GM12878 (cell line): ENCODE measurements at regions not wholly inside any gene's neighbourhood (a gene's known extent, or its start where the extent isn't known, plus 50 kb on each side); places are given as distances from the start of the nearest gene placed in this dataset.

Source experiments
- ATAC-seq: fragments of 200-7000 bp; cut with Tn5 transposase; 3 replicates; pipeline ENCODE4 v1.9.1; 2020; ENCODE audit warnings: mild to moderate bottlenecking, moderate library complexity
- BruUV-seq: library from RNA; stranded (reverse); fragments of 400-500 nt; replicated peaks from 2 replicates; lab custom pipeline; 2021; lab: Mats Ljungman, UMichigan
- CTCF ChIA-PET: fragments of 300-600 bp; sonication (Branson Sonifier 250); formaldehyde crosslinking; extraction: SDS; loops from one replicate; lab custom pipeline; 2021; ENCODE audit warnings: inconsistent platforms; lab: Yijun Ruan, JAX
- POLR2A ChIA-PET: fragments of 350-600 bp; formaldehyde crosslinking; extraction: SDS; loops from one replicate; lab custom pipeline; 2021; ENCODE audit warnings: inconsistent platforms; lab: Charles Lee
- RAD21 ChIA-PET: fragments of 300-600 bp; sonication (Branson Sonifier 250); formaldehyde crosslinking; loops from one replicate; lab custom pipeline; 2023; ENCODE audit warnings: antibody characterized with exemption; ENCODE audit not compliant: unreplicated experiment; lab: Charles Lee
- SMC1A ChIA-PET: fragments of 300-600 bp; sonication (Branson Sonifier 250); formaldehyde crosslinking; loops from one replicate; lab custom pipeline; 2023; ENCODE audit not compliant: unreplicated experiment, uncharacterized antibody; lab: Charles Lee
- DNase-seq: peaks from one replicate; pipeline ENCODE4 v3.0.0-alpha.2; 2011; ENCODE audit warnings: low read depth, low spot score
- FAIRE-seq: peaks from 3 replicates; lab custom pipeline; 2011; peaks lifted over from hg19 to GRCh38; lab: Jason Lieb, UNC
- H2AFZ ChIP-seq: 2 replicates; pipeline ENCODE4 v1.6.0; 2011; ENCODE audit warnings: low read depth, low read length, control low read depth; ENCODE audit not compliant: control insufficient read depth
- H3K27ac ChIP-seq: 2 replicates; pipeline ENCODE4 v1.5.1; 2011; ENCODE audit warnings: control low read depth; ENCODE audit not compliant: control insufficient read depth, insufficient read depth
- H3K27me3 ChIP-seq, 2 experiments: replicated peaks in 1 of 2; 2 replicates each; pipeline versions ENCODE4 v1.6.0 to v1.6.1; 2011; ENCODE audit warnings: low read length in 1 of 2; ENCODE audit not compliant: control insufficient read depth in 2 of 2, insufficient read depth in 2 of 2
- H3K36me3 ChIP-seq, 2 experiments: 2 replicates each; pipeline ENCODE4 v1.5.1; 2011; ENCODE audit warnings: low read length in 1 of 2; ENCODE audit not compliant: control insufficient read depth in 2 of 2, insufficient read depth in 2 of 2
- H3K4me1 ChIP-seq: 2 replicates; pipeline ENCODE4 v1.6.1; 2011; ENCODE audit warnings: mild to moderate bottlenecking, low read length, moderate library complexity, mixed read lengths; ENCODE audit not compliant: control insufficient read depth, insufficient read depth
- H3K4me2 ChIP-seq: 2 replicates; pipeline ENCODE4 v1.6.0; 2011; ENCODE audit warnings: control low read depth; ENCODE audit not compliant: control insufficient read depth, insufficient read depth
- H3K4me3 ChIP-seq: fragments of 200-600 bp; sonication (generic); 2 replicates; pipeline ENCODE4 v1.5.1; 2016
- H3K79me2 ChIP-seq: 2 replicates; pipeline ENCODE4 v1.6.0; 2011; ENCODE audit warnings: low read length; ENCODE audit not compliant: control insufficient read depth, insufficient read depth
- H3K9ac ChIP-seq: 2 replicates; pipeline ENCODE4 v1.8.0; 2011; ENCODE audit warnings: low read length, control low read depth, mixed read lengths; ENCODE audit not compliant: control insufficient read depth, insufficient read depth
- H3K9me3 ChIP-seq: replicated peaks from 3 replicates; pipeline ENCODE4 v1.5.1; 2011; ENCODE audit warnings: mild to moderate bottlenecking, low read length; ENCODE audit not compliant: control insufficient read depth, insufficient read depth
- H4K20me1 ChIP-seq: 2 replicates; pipeline ENCODE4 v1.6.0; 2011; ENCODE audit not compliant: control insufficient read depth, insufficient read depth
- FOXK2 ChIP-seq: fragments of 450-650 bp; IDR thresholded peaks from 2 replicates; pipeline ENCODE4 v1.6.1; 2017; ENCODE audit warnings: mild to moderate bottlenecking, moderate library complexity
- IKZF2 ChIP-seq, 2 experiments: fragments of 450-650 bp; IDR thresholded peaks; 2 replicates each; pipeline ENCODE4 v1.6.1; 2017; ENCODE audit warnings: mild to moderate bottlenecking in 2 of 2, moderate library complexity in 2 of 2
- NFYA ChIP-seq: IDR thresholded peaks from 2 replicates; pipeline ENCODE4 v1.6.1; 2011; ENCODE audit warnings: low read depth, mild to moderate bottlenecking, low read length, improper control_type of control experiment, borderline replicate concordance
- SMC3 ChIP-seq: IDR thresholded peaks from 2 replicates; pipeline ENCODE4 v1.6.1; 2011; ENCODE audit warnings: low read length, improper control_type of control experiment, borderline replicate concordance
- TAF1 ChIP-seq: IDR thresholded peaks from 2 replicates; pipeline ENCODE4 v1.6.1; 2011; ENCODE audit warnings: mild to moderate bottlenecking, low read depth, low read length, borderline replicate concordance
- ZNF622 ChIP-seq: fragments of 450-650 bp; IDR thresholded peaks from 2 replicates; pipeline ENCODE4 v1.6.1; 2017; ENCODE audit warnings: mild to moderate bottlenecking, inconsistent platforms
- WGBS: methylation state at CpG from one replicate; pipeline ENCODE4 v1.1.6; 2016; ENCODE audit warnings: low lambda C conversion rate; ENCODE audit not compliant: insufficient replicate concordance, insufficient coverage; ENCODE audit errors: missing lambda C conversion rate; 5-methylcytosine and 5-hydroxymethylcytosine counted together
- in situ Hi-C: fragments of 300-500 bp; cut with MboI; formaldehyde crosslinking; loops from 9 replicates; pipeline ENCODE4 v1.14.3; 2018; ENCODE audit warnings: mixed read lengths
- intact Hi-C: fragments of 100-400 bp; cut with micrococcal nuclease; formaldehyde crosslinking; loops from one replicate; pipeline ENCODE4 v1.14.2; 2022; ENCODE audit not compliant: unreplicated experiment
- TF ChIP-seq, protein P1 (sequence below): fragments of 150-350 bp; IDR thresholded peaks from 2 replicates; pipeline ENCODE4 v1.6.1; 2014; ENCODE audit warnings: mild to moderate bottlenecking, low read depth, low read length

DNA sequence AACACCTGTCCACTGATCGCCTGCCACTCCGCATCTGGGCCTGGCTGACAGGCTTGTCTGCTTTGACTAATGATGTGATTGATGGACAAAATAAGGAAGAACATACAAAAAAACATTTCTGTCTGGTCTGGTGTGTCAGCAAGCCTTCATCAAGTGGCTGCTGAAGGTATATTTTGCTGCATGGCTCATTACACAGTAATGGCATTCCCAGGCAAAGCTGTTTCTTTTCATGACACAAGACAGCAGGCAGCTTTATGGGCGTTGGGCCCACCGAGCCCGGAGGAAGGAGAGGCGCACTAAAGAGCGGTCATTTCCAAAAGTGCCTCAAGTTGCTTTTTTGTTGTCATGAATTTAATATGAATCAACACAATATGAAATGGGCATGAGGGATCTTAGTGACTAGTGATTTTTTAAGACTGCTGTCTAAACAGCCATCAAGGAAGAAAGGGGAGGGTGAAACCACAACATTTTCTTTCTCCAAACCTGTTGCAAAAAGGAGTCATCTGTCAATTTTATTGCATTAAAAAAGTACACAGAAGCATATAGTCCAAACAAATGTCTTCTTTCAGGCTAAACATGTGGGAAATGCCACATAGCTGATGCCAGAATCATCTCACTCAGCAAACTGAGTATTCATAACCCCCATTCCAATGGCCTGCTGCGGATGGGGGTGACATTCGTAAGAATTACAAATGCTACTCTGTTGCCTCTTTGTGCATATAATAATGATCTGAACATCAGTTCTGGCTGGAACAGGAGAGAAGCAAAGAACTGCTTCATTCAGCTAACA lies 476.6 kb downstream of the ZNF536 start:
- Histone ChIP-seq H3K4me2 (no peak overlapping the region), H3K27me3 (no peaks in the 10 kb centered on the region), H3K9ac (no peak overlapping the region), H3K9me3 (no peaks in the 10 kb centered on the region), H3K36me3 (no peaks in the 10 kb centered on the region), H3K4me3 (no peak overlapping the region), H4K20me1 (no peaks in the 10 kb centered on the region), H2AFZ (no peak overlapping the region), H3K79me2 (no peaks in the 10 kb centered on the region), H3K27ac (no peak overlapping the region), H3K4me1 (no peaks in the 10 kb centered on the region)
- ChIA-PET POLR2A (no interaction called here), RAD21 (no interaction called here), SMC1A (no interaction called here), CTCF (no interaction called here)
- no peak for TF ChIP-seq SMC3
- no peak for TF ChIP-seq FOXK2
- TF ChIP-seq TAF1, result no peak
- TF ChIP-seq, protein P1, sequence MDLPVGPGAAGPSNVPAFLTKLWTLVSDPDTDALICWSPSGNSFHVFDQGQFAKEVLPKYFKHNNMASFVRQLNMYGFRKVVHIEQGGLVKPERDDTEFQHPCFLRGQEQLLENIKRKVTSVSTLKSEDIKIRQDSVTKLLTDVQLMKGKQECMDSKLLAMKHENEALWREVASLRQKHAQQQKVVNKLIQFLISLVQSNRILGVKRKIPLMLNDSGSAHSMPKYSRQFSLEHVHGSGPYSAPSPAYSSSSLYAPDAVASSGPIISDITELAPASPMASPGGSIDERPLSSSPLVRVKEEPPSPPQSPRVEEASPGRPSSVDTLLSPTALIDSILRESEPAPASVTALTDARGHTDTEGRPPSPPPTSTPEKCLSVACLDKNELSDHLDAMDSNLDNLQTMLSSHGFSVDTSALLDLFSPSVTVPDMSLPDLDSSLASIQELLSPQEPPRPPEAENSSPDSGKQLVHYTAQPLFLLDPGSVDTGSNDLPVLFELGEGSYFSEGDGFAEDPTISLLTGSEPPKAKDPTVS, result no peak
- TF ChIP-seq ZNF622, result no peak
- no peak for TF ChIP-seq NFYA
- no peak for TF ChIP-seq IKZF2 (IDR thresholded peaks at IDR 0.05)
- FAIRE-seq, result no peak
- no TSS peak for BruUV-seq
- ATAC-seq, result no peak
- no peak for DNase-seq
- intact Hi-C loops (no loop called here), in situ Hi-C loops (no loop called here)
- 49% methylated on average over 9 of the region's 9 CpGs for WGBS
